Left ventricle myocardium inferior (tissue), 1 donor: ENCODE measurements at regions not wholly inside any gene's neighbourhood (a gene's known extent, or its start where the extent isn't known, plus 50 kb on each side); places are given as distances from the start of the nearest gene placed in this dataset.

Experiments used
- DNase-seq: peaks from one replicate; pipeline ENCODE4 v3.0.0-alpha.2; 2020
- H3K27ac ChIP-seq: fragments of 200-600 bp; replicated peaks from 2 replicates; pipeline ENCODE4 v1.8.0; 2021
- H3K27me3 ChIP-seq: fragments of 200-600 bp; 2 replicates; pipeline ENCODE4 v1.8.0; 2021; ENCODE audit warnings: low read depth
- H3K36me3 ChIP-seq: fragments of 200-600 bp; 2 replicates; pipeline ENCODE4 v1.8.0; 2021
- H3K4me1 ChIP-seq: fragments of 200-600 bp; 2 replicates; pipeline ENCODE4 v1.8.0; 2021
- H3K4me3 ChIP-seq: fragments of 200-600 bp; 2 replicates; pipeline ENCODE4 v1.8.0; 2021; ENCODE audit warnings: mild to moderate bottlenecking, moderate library complexity
- H3K9me3 ChIP-seq: fragments of 200-600 bp; replicated peaks from 2 replicates; pipeline ENCODE4 v1.8.0; 2021
- intact Hi-C: fragments of 100-400 bp; cut with micrococcal nuclease; formaldehyde crosslinking; loops from one replicate; pipeline ENCODE4 v1.11.0; 2022
- TF ChIP-seq, protein P1 (sequence below): fragments of 200-600 bp; IDR thresholded peaks from 2 replicates; pipeline ENCODE4 v1.8.0; 2021; ENCODE audit warnings: antibody characterized with exemption, mild to moderate bottlenecking, borderline replicate concordance
- donor health status: DM: no; HTN: yes; CAD: no; lungs with severe emphysema.

GRCh38 chr5:166163996-166164610 lies 2127.3 kb upstream of the WWC1 start:
- Histone ChIP-seq H3K36me3 (no peaks in the 10 kb centered on the region), H3K27ac (no peak overlapping the region), H3K4me3 (no peak overlapping the region), H3K27me3 (no peaks in the 10 kb centered on the region), H3K4me1 (no peaks in the 10 kb centered on the region), H3K9me3 (no peaks in the 10 kb centered on the region)
- TF ChIP-seq, protein P1, sequence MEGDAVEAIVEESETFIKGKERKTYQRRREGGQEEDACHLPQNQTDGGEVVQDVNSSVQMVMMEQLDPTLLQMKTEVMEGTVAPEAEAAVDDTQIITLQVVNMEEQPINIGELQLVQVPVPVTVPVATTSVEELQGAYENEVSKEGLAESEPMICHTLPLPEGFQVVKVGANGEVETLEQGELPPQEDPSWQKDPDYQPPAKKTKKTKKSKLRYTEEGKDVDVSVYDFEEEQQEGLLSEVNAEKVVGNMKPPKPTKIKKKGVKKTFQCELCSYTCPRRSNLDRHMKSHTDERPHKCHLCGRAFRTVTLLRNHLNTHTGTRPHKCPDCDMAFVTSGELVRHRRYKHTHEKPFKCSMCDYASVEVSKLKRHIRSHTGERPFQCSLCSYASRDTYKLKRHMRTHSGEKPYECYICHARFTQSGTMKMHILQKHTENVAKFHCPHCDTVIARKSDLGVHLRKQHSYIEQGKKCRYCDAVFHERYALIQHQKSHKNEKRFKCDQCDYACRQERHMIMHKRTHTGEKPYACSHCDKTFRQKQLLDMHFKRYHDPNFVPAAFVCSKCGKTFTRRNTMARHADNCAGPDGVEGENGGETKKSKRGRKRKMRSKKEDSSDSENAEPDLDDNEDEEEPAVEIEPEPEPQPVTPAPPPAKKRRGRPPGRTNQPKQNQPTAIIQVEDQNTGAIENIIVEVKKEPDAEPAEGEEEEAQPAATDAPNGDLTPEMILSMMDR, result no peak
- no peak for DNase-seq
- intact Hi-C loops, result no loop called here

DNA sequence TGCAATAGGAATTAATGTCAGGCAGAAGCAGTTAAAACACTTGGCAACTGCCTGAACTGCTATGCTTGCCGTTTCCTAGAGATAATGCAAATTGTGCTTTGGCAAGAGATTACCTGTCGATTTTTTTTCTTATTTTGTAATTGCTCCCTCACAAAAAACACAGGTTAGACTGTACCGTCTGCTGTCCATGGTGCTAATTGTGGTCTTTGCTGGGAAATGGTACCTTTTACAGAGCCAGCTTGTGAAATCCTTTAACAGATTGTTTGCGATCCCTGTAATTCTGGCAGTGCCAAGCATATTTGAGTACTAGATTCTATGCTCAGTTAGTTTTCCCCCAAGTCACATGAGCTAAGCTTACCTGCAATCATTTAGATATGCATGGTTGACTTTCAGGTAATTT lies 2125.8 kb upstream of the WWC1 start:
- TF ChIP-seq, protein P1, result no peak
- no peak for DNase-seq
- H3K27ac ChIP-seq, result no peak overlapping the region
- intact Hi-C loops, result no loop called here
- H3K9me3 ChIP-seq, result no peaks in the 10 kb centered on the region
- no peak overlapping the region for H3K4me3 ChIP-seq
- H3K27me3 ChIP-seq, result no peaks in the 10 kb centered on the region
- H3K4me1 ChIP-seq, result no peaks in the 10 kb centered on the region
- H3K36me3 ChIP-seq, result no peaks in the 10 kb centered on the region

DNA sequence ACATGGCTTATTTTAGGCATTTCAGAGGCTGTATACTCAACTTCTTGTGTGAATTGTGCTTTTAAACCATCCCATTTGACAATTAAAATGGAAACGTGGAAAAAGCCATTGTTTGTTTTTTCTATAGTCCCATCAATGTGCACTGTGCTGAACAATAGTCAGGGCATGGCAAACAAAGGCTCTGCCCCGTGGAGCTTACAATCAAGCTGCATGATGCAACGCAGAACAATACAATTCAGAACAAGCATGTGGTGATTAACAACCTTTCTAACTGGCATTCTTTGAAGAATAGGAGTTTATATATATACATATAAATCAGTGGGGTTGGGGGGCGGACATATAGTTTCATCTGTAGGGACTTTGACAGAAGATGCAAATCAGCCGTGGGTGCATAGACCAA lies 2125.4 kb upstream of the WWC1 start:
- Histone ChIP-seq H3K4me3 (no peak overlapping the region), H3K27me3 (no peaks in the 10 kb centered on the region), H3K36me3 (no peaks in the 10 kb centered on the region), H3K9me3 (no peaks in the 10 kb centered on the region), H3K4me1 (no peaks in the 10 kb centered on the region), H3K27ac (no peak overlapping the region)
- TF ChIP-seq, protein P1, result no peak
- no peak for DNase-seq
- intact Hi-C loops, result no loop called here

DNA sequence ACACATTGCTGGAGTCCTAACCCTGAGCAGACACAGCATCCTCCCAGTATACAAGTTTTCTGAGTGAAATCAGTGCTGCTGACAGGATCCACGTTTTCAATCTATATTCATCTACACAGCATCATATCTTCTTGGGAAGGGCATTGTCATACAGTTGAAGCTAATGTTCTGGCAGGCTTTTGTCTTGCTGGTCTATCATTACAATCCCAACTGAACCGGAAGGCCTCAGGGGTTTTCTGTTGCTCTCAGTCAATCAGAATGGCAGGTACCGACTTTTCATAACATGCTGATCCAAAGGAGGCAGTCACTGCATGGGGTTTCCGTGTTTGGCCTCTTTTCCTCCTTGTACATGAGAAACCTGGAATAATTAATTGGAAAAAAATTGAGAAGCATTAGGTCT lies 2118.8 kb upstream of the WWC1 start:
- TF ChIP-seq, protein P1, result no peak
- no peaks in the 10 kb centered on the region for H3K27me3 ChIP-seq
- H3K9me3 ChIP-seq, result no peaks in the 10 kb centered on the region
- H3K36me3 ChIP-seq, result no peaks in the 10 kb centered on the region
- DNase-seq, result no peak
- intact Hi-C loops, result no loop called here
- H3K27ac ChIP-seq, result no peak overlapping the region
- H3K4me1 ChIP-seq, result no peaks in the 10 kb centered on the region
- no peak overlapping the region for H3K4me3 ChIP-seq

GRCh38 chr5:166178411-166179080 lies 2112.9 kb upstream of the WWC1 start:
- DNase-seq, result no peak
- H3K27me3 ChIP-seq, result no peaks in the 10 kb centered on the region
- no peaks in the 10 kb centered on the region for H3K36me3 ChIP-seq
- H3K9me3 ChIP-seq, result no peaks in the 10 kb centered on the region
- TF ChIP-seq, protein P1, result no peak
- H3K27ac ChIP-seq, result no peak overlapping the region
- H3K4me3 ChIP-seq, result no peak overlapping the region
- intact Hi-C loops, result no loop called here
- no peaks in the 10 kb centered on the region for H3K4me1 ChIP-seq
